ENCODE measurements at regions not wholly inside any gene's neighbourhood (a gene's known extent, or its start where the extent isn't known, plus 50 kb on each side); places are given as distances from the start of the nearest gene placed in this dataset.

DNA sequence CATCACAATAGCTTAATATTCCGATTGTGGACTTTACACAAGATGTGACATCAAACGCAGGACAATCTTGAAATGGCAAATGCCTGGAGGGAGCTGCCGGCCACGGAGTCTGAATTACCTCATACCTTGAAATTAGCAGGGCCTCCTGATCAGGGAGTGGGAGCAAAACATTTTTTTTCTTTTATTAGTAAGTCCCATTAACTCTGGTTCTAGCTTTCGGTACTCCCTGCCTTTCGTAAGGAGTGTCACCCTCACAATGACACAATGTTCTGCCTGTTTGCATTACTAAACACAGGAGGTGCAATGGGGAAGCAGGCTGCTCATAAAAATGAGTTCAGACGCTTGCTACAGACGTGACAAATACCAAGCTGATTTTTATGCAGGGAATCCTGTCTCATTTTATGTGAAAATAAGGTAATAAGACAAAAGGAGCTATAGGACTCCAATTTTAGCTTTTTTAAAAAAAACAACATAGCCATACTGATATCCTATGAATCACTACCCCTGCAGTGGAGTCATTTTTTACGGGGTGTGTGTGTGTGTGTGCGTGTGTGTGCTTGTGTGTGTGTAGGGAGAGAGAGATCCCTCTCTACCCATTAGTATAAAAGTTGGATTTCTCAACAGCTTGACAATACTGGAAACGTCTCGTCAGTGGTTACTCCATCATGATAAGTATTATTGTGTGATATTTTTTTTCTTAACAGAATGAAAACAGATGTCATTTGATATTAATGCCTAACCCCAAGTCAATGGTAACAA is 205.1 kb upstream of the RUNX1 start:
- no peak for FAIRE-seq
- TF ChIP-seq POLR2AphosphoS5 (IDR thresholded peaks at IDR 0.05; ENCODE audit: low read depth, low read length) = no peak
- no peak for TF ChIP-seq TAF1 (IDR thresholded peaks at IDR 0.05; ENCODE audit: borderline replicate concordance, low read depth, low read length)
- no peak for TF ChIP-seq POLR2A (IDR thresholded peaks at IDR 0.05; ENCODE audit: low read depth, low read length)
- DNase-seq (ENCODE audit: insufficient read length) = no peak

DNA sequence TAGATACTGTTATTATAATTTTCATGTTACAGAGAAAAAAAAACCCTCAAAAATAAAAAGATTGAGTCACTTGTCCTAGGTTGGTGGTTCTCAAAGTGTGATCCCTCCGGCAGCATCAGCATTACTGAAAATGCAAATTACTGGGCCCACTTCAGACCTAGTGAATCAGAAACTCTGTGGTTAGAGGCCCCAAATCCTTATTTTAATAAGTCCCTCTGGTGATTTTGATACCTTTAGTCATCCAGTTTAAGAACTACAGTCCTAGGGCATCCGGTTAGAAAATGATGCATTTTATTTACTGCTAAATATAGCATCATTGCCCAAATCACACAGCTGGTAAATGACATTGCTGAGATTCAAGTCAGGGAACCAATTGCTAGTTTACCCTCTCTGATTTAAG is 203.7 kb upstream of the RUNX1 start:
- FAIRE-seq = no peak
- no peak for DNase-seq (ENCODE audit: insufficient read length)
- TF ChIP-seq POLR2A (IDR thresholded peaks at IDR 0.05; ENCODE audit: low read depth, low read length) = no peak
- no peak for TF ChIP-seq POLR2AphosphoS5 (IDR thresholded peaks at IDR 0.05; ENCODE audit: low read depth, low read length)
- no peak for TF ChIP-seq TAF1 (IDR thresholded peaks at IDR 0.05; ENCODE audit: borderline replicate concordance, low read depth, low read length)

DNA sequence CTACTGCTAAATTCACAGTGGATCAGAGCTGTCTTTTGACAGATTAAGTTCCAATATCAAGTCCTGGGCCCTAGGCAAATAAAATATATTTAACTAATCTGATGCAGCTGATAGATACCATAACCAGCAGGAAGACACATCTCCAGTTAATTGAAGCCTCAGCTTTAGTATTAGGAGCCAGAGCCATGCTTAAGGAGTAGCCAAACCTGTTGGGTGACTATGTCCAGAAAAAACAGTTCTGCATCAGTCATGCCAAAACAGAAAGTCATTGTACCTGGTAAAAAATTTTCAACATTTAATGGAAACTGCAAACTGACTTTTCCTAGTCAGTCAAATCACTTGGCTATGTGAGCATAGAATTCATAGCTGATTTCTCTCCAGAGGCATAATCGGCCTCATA is 200.5 kb upstream of the RUNX1 start:
- TF ChIP-seq POLR2A (IDR thresholded peaks at IDR 0.05; ENCODE audit: low read depth, low read length) = no peak
- TF ChIP-seq TAF1 (IDR thresholded peaks at IDR 0.05; ENCODE audit: borderline replicate concordance, low read depth, low read length) = no peak
- no peak for TF ChIP-seq POLR2AphosphoS5 (IDR thresholded peaks at IDR 0.05; ENCODE audit: low read depth, low read length)
- no peak for FAIRE-seq
- DNase-seq (ENCODE audit: insufficient read length) = no peak

GRCh38 chr21:35245879-35246278 is 196.8 kb upstream of the RUNX1 start:
- DNase-seq (ENCODE audit: insufficient read length) (no peak), FAIRE-seq (no peak)
- TF ChIP-seq TAF1 (IDR thresholded peaks at IDR 0.05; ENCODE audit: borderline replicate concordance, low read depth, low read length) = no peak
- no peak for TF ChIP-seq POLR2AphosphoS5 (IDR thresholded peaks at IDR 0.05; ENCODE audit: low read depth, low read length)
- TF ChIP-seq POLR2A (IDR thresholded peaks at IDR 0.05; ENCODE audit: low read depth, low read length) = no peak

- TF ChIP-seq TAF1 (IDR thresholded peaks at IDR 0.05; ENCODE audit: borderline replicate concordance, low read depth, low read length) (no peak), POLR2A (IDR thresholded peaks at IDR 0.05; ENCODE audit: low read depth, low read length) (no peak), POLR2AphosphoS5 (IDR thresholded peaks at IDR 0.05; ENCODE audit: low read depth, low read length) (no peak)
- DNase-seq (ENCODE audit: insufficient read length) (no peak), FAIRE-seq (no peak)
These were observed 195.4 kb upstream of the RUNX1 start for GRCh38 chr21:35244514-35244913.

DNA sequence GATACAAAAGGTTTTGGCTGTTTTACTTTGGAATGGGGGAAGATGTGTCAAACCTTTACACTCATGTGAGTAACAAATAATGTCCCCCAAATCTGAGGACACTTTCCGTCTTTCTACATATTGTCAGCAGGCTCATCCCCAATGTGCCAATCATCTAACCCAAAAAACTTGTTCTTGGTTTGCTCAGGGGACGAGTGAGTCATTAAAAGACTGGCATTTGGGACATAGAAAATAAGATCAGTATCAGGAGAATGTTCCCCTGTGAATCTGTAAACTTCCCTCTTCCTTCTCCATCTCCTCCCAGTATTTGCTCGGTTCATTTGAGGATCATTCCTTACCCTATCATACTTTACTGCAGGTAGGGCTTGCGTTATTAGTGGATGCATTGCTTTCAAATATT is 194.1 kb upstream of the RUNX1 start:
- FAIRE-seq (no peak), DNase-seq (ENCODE audit: insufficient read length) (no peak)
- no peak for TF ChIP-seq POLR2A (IDR thresholded peaks at IDR 0.05; ENCODE audit: low read depth, low read length)
- TF ChIP-seq TAF1 (IDR thresholded peaks at IDR 0.05; ENCODE audit: borderline replicate concordance, low read depth, low read length) = no peak
- TF ChIP-seq POLR2AphosphoS5 (IDR thresholded peaks at IDR 0.05; ENCODE audit: low read depth, low read length) = no peak

GRCh38 chr21:35239811-35240219 is 190.7 kb upstream of the RUNX1 start:
- no peak for DNase-seq (ENCODE audit: insufficient read length)
- no peak for FAIRE-seq
- TF ChIP-seq TAF1 (IDR thresholded peaks at IDR 0.05; ENCODE audit: borderline replicate concordance, low read depth, low read length) (no peak), POLR2A (IDR thresholded peaks at IDR 0.05; ENCODE audit: low read depth, low read length) (no peak), POLR2AphosphoS5 (IDR thresholded peaks at IDR 0.05; ENCODE audit: low read depth, low read length) (no peak)

DNA sequence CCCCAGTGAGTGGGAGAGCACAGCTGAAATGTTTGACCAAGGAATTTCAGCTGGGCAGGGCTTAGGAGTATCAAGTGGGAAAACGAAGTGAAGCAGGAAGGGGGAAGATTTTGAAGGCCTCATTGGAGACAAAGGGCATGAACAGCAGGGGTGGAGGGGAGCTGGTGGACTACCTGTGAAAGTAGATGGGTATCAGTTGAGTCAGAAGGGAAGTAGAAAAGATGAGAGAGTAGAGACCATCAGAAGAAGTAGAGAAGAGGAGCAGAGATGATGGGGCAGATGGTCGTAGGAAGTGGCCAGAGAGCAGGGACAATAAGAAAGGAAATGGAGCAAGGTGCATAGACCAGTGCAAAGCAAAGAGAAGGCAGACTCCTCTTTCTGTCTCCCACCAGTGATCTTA is 189.0 kb upstream of the RUNX1 start:
- DNase-seq (ENCODE audit: insufficient read length) = no peak
- TF ChIP-seq TAF1 (IDR thresholded peaks at IDR 0.05; ENCODE audit: borderline replicate concordance, low read depth, low read length) (no peak), POLR2A (IDR thresholded peaks at IDR 0.05; ENCODE audit: low read depth, low read length) (no peak), POLR2AphosphoS5 (IDR thresholded peaks at IDR 0.05; ENCODE audit: low read depth, low read length) (no peak)
- no peak for FAIRE-seq

GRCh38 chr21:35237287-35237686 is 188.2 kb upstream of the RUNX1 start:
- no peak for FAIRE-seq
- DNase-seq (ENCODE audit: insufficient read length) = no peak
- no peak for TF ChIP-seq POLR2AphosphoS5 (IDR thresholded peaks at IDR 0.05; ENCODE audit: low read depth, low read length)
- TF ChIP-seq POLR2A (IDR thresholded peaks at IDR 0.05; ENCODE audit: low read depth, low read length) = no peak
- TF ChIP-seq TAF1 (IDR thresholded peaks at IDR 0.05; ENCODE audit: borderline replicate concordance, low read depth, low read length) = no peak

- no peak for DNase-seq (ENCODE audit: insufficient read length)
- peak; percentile 81 for FAIRE-seq
- TF ChIP-seq POLR2A (IDR thresholded peaks at IDR 0.05; ENCODE audit: low read depth, low read length) = no peak
- TF ChIP-seq TAF1 (IDR thresholded peaks at IDR 0.05; ENCODE audit: borderline replicate concordance, low read depth, low read length) = no peak
- TF ChIP-seq POLR2AphosphoS5 (IDR thresholded peaks at IDR 0.05; ENCODE audit: low read depth, low read length) = no peak
These were observed 187.0 kb upstream of the RUNX1 start for GRCh38 chr21:35236090-35236489.

DNA sequence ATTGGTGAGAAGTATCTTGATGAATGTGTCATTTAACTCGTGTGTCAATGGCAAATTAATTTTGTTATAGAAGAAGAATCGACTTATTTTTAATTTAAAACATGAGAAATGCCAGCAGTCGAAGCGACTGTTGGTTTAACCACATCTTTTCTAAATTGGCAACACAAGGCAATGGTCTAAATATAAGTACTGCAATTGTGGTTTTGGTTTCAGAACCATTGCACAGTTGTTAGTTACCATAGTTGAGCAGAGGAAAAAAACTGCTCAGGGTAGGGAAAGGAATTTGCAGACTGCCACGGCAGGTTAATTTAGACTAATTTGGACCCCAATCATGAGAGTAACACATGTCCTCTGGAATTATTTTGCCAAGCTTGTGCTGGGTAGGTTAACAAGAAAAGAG is 185.6 kb upstream of the RUNX1 start:
- no peak for TF ChIP-seq POLR2AphosphoS5 (IDR thresholded peaks at IDR 0.05; ENCODE audit: low read depth, low read length)
- TF ChIP-seq POLR2A (IDR thresholded peaks at IDR 0.05; ENCODE audit: low read depth, low read length) = no peak
- no peak for TF ChIP-seq TAF1 (IDR thresholded peaks at IDR 0.05; ENCODE audit: borderline replicate concordance, low read depth, low read length)
- DNase-seq (ENCODE audit: insufficient read length) (no peak), FAIRE-seq (no peak)

- FAIRE-seq (no peak), DNase-seq (ENCODE audit: insufficient read length) (no peak)
- TF ChIP-seq POLR2A (IDR thresholded peaks at IDR 0.05; ENCODE audit: low read depth, low read length) (no peak), TAF1 (IDR thresholded peaks at IDR 0.05; ENCODE audit: borderline replicate concordance, low read depth, low read length) (no peak), POLR2AphosphoS5 (IDR thresholded peaks at IDR 0.05; ENCODE audit: low read depth, low read length) (no peak)
These were observed 184.7 kb upstream of the RUNX1 start for GRCh38 chr21:35233756-35234155.

All from GM12892 (cell line).